SK-N-SH (cell line): ENCODE measurements at regions not wholly inside any gene's neighbourhood (a gene's known extent, or its start where the extent isn't known, plus 50 kb on each side); places are given as distances from the start of the nearest gene placed in this dataset.

Experiments
- CTCF ChIA-PET: fragments of 300-600, 350-600 bp; formaldehyde crosslinking; extraction: SDS; loops from one replicate; lab custom pipeline; 2021; lab: Yijun Ruan, JAX
- POLR2A ChIA-PET: fragments of 350-600 bp; sonication (Branson Sonifier 250); formaldehyde crosslinking; extraction: SDS; loops from one replicate; lab custom pipeline; 2020; ENCODE audit warnings: antibody characterized with exemption, inconsistent platforms; lab: Yijun Ruan, JAX
- DNase-seq: peaks from one replicate; pipeline ENCODE4 v3.0.0; 2012
- H2AFZ ChIP-seq: fragments of 200-600 bp; sonication (generic); 2 replicates; pipeline ENCODE4 v1.8.1; 2016; ENCODE audit warnings: antibody characterized with exemption, mild to moderate bottlenecking, low read depth
- H3F3A ChIP-seq: fragments of 200-600 bp; sonication (generic); replicated peaks from 2 replicates; pipeline ENCODE3; 2016; ENCODE audit warnings: antibody characterized with exemption, mild to moderate bottlenecking; ENCODE audit not compliant: insufficient read depth
- H3K27ac ChIP-seq, 2 experiments: fragments of 200-500 bp in 1 of 2; fragments of 200-600 bp in 1 of 2; sonication (Bioruptor generic) in 1 of 2; sonication (generic), shearing (Covaris generic) in 1 of 2; 2 replicates each; pipeline versions ENCODE4 v1.5.1 to v1.6.1; 2014 to 2016; ENCODE audit warnings: low read depth in 2 of 2, inconsistent platforms in 1 of 2, low read length in 1 of 2, mild to moderate bottlenecking in 1 of 2, mixed read lengths in 1 of 2
- H3K27me3 ChIP-seq: fragments of 200-600 bp; sonication (generic), shearing (Covaris generic); 2 replicates; pipeline ENCODE4 v1.6.1; 2016; ENCODE audit warnings: mixed run types; ENCODE audit not compliant: insufficient read depth
- H3K36me3 ChIP-seq, 2 experiments: fragments of 200-500 bp in 1 of 2; fragments of 200-600 bp in 1 of 2; sonication (Bioruptor generic) in 1 of 2; sonication (generic) in 1 of 2; replicated peaks in 1 of 2; 2 replicates each; pipeline versions ENCODE3 to v1.5.1; 2014 to 2016; ENCODE audit warnings: low read length in 1 of 2, mild to moderate bottlenecking in 1 of 2; ENCODE audit not compliant: insufficient read depth in 2 of 2, control insufficient read depth in 1 of 2
- H3K4me1 ChIP-seq, 2 experiments: fragments of 200-500 bp in 1 of 2; fragments of 200-600 bp in 1 of 2; sonication (Bioruptor generic) in 1 of 2; sonication (generic), shearing (Covaris generic) in 1 of 2; 2 replicates each; pipeline versions ENCODE4 v1.5.1 to v1.6.1; 2014 to 2016; ENCODE audit warnings: low read depth in 1 of 2, low read length in 1 of 2, mixed run types in 1 of 2; ENCODE audit not compliant: insufficient read depth in 2 of 2, control insufficient read depth in 1 of 2
- H3K4me2 ChIP-seq: fragments of 200-600 bp; sonication (generic), shearing (Covaris generic); 2 replicates; pipeline ENCODE4 v1.6.1; 2017; ENCODE audit warnings: mixed run types
- H3K4me3 ChIP-seq, 2 experiments: fragments of 200-500 bp in 1 of 2; fragments of 200-600 bp in 1 of 2; sonication (Bioruptor generic) in 1 of 2; sonication (generic), shearing (Covaris generic) in 1 of 2; 2 replicates each; pipeline versions ENCODE4 v1.5.1 to v1.8.1; 2014 to 2016; ENCODE audit warnings: low read depth in 2 of 2, inconsistent platforms in 1 of 2, low read length in 1 of 2, mild to moderate bottlenecking in 1 of 2, mixed read lengths in 1 of 2, moderate library complexity in 1 of 2
- H3K79me2 ChIP-seq: fragments of 200-600 bp; sonication (generic); 2 replicates; pipeline ENCODE4 v1.8.1; 2017; ENCODE audit warnings: mild to moderate bottlenecking; ENCODE audit not compliant: insufficient read depth
- H3K9ac ChIP-seq: fragments of 200-600 bp; sonication (generic); 2 replicates; pipeline ENCODE4 v1.6.1; 2017; ENCODE audit warnings: mixed run types
- H3K9me2 ChIP-seq: fragments of 200-600 bp; sonication (generic); 2 replicates; pipeline ENCODE4 v1.6.1; 2017; ENCODE audit warnings: mixed run types
- H3K9me3 ChIP-seq: fragments of 200-600 bp; sonication (generic); 2 replicates; pipeline ENCODE4 v1.6.1; 2017; ENCODE audit warnings: mixed run types, mild to moderate bottlenecking, moderate library complexity
- H4K20me1 ChIP-seq: fragments of 200-600 bp; sonication (generic); 2 replicates; pipeline ENCODE4 v1.6.1; 2017; ENCODE audit warnings: mild to moderate bottlenecking, mixed run types; ENCODE audit not compliant: insufficient read depth
- CHD2 ChIP-seq: fragments of 150-350 bp; IDR thresholded peaks from 2 replicates; pipeline ENCODE4 v1.6.1; 2018; ENCODE audit warnings: low read length; ENCODE audit not compliant: partially characterized antibody
- EP300 ChIP-seq, 2 experiments: IDR thresholded peaks; 2 replicates each; pipeline versions ENCODE4 v1.4.0 to v1.6.1; 2012; ENCODE audit warnings: borderline replicate concordance in 1 of 2, low read depth in 1 of 2, low read length in 1 of 2
- FOXM1 ChIP-seq: IDR thresholded peaks from 2 replicates; pipeline ENCODE4 v1.4.0; 2012; ENCODE audit warnings: low read depth, mild to moderate bottlenecking
- JUND ChIP-seq: IDR thresholded peaks from 2 replicates; pipeline ENCODE4 v1.4.0; 2012
- MAX ChIP-seq: IDR thresholded peaks from 2 replicates; pipeline ENCODE4 v1.4.0; 2012; ENCODE audit warnings: low read depth
- NRF1 ChIP-seq: IDR thresholded peaks from 2 replicates; pipeline ENCODE4 v1.6.1; 2012; ENCODE audit warnings: low read depth, mild to moderate bottlenecking, low read length
- POLR2AphosphoS5 ChIP-seq: IDR thresholded peaks from 2 replicates; pipeline ENCODE4 v1.6.1; 2012; ENCODE audit warnings: low read depth, low read length
- RAD21 ChIP-seq: IDR thresholded peaks from 2 replicates; pipeline ENCODE4 v1.6.1; 2012; ENCODE audit warnings: mild to moderate bottlenecking, low read length
- RFX5 ChIP-seq: IDR thresholded peaks from 2 replicates; pipeline ENCODE4 v1.6.1; 2012; ENCODE audit warnings: mild to moderate bottlenecking, improper control_type of control experiment, low read length
- TAF1 ChIP-seq: IDR thresholded peaks from 2 replicates; pipeline ENCODE4 v1.6.1; 2012; ENCODE audit warnings: low read depth, mild to moderate bottlenecking, low read length, moderate library complexity, borderline replicate concordance
- USF1 ChIP-seq: IDR thresholded peaks from 2 replicates; pipeline ENCODE4 v1.4.0; 2012; ENCODE audit warnings: low read depth, borderline replicate concordance
- USF2 ChIP-seq: fragments of 150-350 bp; IDR thresholded peaks from 2 replicates; pipeline ENCODE4 v1.6.1; 2017; ENCODE audit warnings: antibody characterized with exemption, low read length, low read depth, borderline replicate concordance
- YY1 ChIP-seq: IDR thresholded peaks from 2 replicates; pipeline ENCODE4 v1.4.0; 2012; ENCODE audit warnings: low read depth, mild to moderate bottlenecking
- ZBTB33 ChIP-seq: IDR thresholded peaks from 2 replicates; pipeline ENCODE4 v1.4.0; 2012; ENCODE audit warnings: low read depth, borderline replicate concordance
- WGBS: methylation state at CpG from one replicate; pipeline ENCODE4 v1.1.6; 2017; ENCODE audit warnings: low lambda C conversion rate; 5-methylcytosine and 5-hydroxymethylcytosine counted together

- Histone ChIP-seq H3K4me2 (no peak overlapping the region), H3K27me3 (no peaks in the 10 kb centered on the region), H3K9ac (no peak overlapping the region), H3K36me3 (no peaks in the 10 kb centered on the region), H4K20me1 (no peaks in the 10 kb centered on the region), H3K9me3 (no peaks in the 10 kb centered on the region), H3K4me1 (no peaks in the 10 kb centered on the region)
- POLR2A ChIA-PET, result no interaction called here
- TF ChIP-seq ZBTB33, result no peak
- no peak for TF ChIP-seq EP300 (IDR thresholded peaks at IDR 0.05; ENCODE audit: borderline replicate concordance in 1 of 2, low read depth in 1 of 2, low read length in 1 of 2)
- TF ChIP-seq JUND, result no peak
- TF ChIP-seq, all 33 proteins: peak for 0
- CTCF ChIA-PET, result no interaction called here
- Histone ChIP-seq H3K4me3 (no peak overlapping the region), H3F3A (no peaks in the 10 kb centered on the region), H3K9me2 (no peaks in the 10 kb centered on the region), H3K79me2 (no peaks in the 10 kb centered on the region), H2AFZ (no peak overlapping the region), H3K27ac (no peak overlapping the region)
- DNase-seq, result no peak
Observed at GRCh38 chr5:123266365-123266764, 156.8 kb downstream of the CEP120 start.

- H3K4me3 ChIP-seq, result no peak overlapping the region
- no peak overlapping the region for H3K9ac ChIP-seq
- H3K27me3 ChIP-seq, result no peaks in the 10 kb centered on the region
- no peaks in the 10 kb centered on the region for H3K9me3 ChIP-seq
- no peaks in the 10 kb centered on the region for H3K9me2 ChIP-seq
- no peak overlapping the region for H2AFZ ChIP-seq
- POLR2A ChIA-PET, result no interaction called here
- H3K4me1 ChIP-seq, result no peaks in the 10 kb centered on the region
- H3K36me3 ChIP-seq, result no peaks in the 10 kb centered on the region
- no peak overlapping the region for H3K27ac ChIP-seq
- CTCF ChIA-PET, result interaction anchor here (0.7 kb wide), 1 partner anchor 37 kb away, joined by 3 read pairs; no protein-coding TSS in a partner anchor
- H4K20me1 ChIP-seq, result no peaks in the 10 kb centered on the region
- 67% methylated on average over 2 of the region's 2 CpGs for WGBS
- H3K4me2 ChIP-seq, result no peak overlapping the region
- no peaks in the 10 kb centered on the region for H3K79me2 ChIP-seq
- TF ChIP-seq TAF1 (no peak), FOXM1 (no peak), USF1 (no peak), YY1 (no peak), NRF1 (no peak), RFX5 (no peak)
- TF ChIP-seq, all 33 proteins: peak for 0
- DNase-seq, result no peak
- H3F3A ChIP-seq, result no peaks in the 10 kb centered on the region
Observed at GRCh38 chr5:123265551-123265950, 157.7 kb downstream of the CEP120 start.

- Histone ChIP-seq H4K20me1 (no peaks in the 10 kb centered on the region), H2AFZ (no peak overlapping the region), H3K4me3 (no peak overlapping the region), H3K9me3 (no peaks in the 10 kb centered on the region), H3K9ac (no peak overlapping the region), H3K27me3 (no peaks in the 10 kb centered on the region), H3K9me2 (no peaks in the 10 kb centered on the region), H3K36me3 (no peaks in the 10 kb centered on the region), H3K4me1 (no peaks in the 10 kb centered on the region), H3K27ac (no peak overlapping the region), H3F3A (no peaks in the 10 kb centered on the region), H3K4me2 (no peak overlapping the region), H3K79me2 (no peaks in the 10 kb centered on the region)
- TF ChIP-seq RAD21 (no peak), CHD2 (no peak), USF2 (no peak), POLR2AphosphoS5 (no peak), MAX (no peak), USF1 (no peak)
- no peak for DNase-seq
- ChIA-PET POLR2A (no interaction called here), CTCF (no interaction called here)
- WGBS, result 30% methylated on average over 2 of the region's 2 CpGs
Observed at GRCh38 chr5:123264394-123264793, 158.8 kb downstream of the CEP120 start.
